ENCODE measurements at regions not wholly inside any gene's neighbourhood (a gene's known extent, or its start where the extent isn't known, plus 50 kb on each side); places are given as distances from the start of the nearest gene placed in this dataset.
"Not testable (repeated sequence)": the region's sequence is repeated elsewhere in the genome, so short reads cannot be mapped to it uniquely, and the experiment has no call there.

DNA sequence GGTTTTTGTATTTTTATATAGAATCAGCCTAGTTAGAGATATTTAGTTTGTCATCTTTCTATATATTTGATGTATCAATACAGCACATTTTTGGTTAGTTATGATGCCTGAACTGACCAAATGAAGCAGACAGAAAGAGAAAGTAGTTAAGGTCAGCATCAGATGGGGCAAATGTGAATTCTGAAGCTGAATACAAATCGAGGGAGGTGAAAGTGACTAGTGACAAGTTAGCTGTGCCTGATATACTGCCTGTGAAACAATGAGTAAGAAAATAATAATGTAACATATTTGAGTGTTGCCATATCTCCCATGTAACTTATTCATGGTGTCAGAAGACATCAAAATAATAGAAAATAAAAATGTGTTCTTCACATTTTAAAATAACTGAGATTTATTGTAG, 680.3 kb upstream of the SEMA6D start:
- no peak for DNase-seq (ENCODE audit: low read depth in 1 of 2, low spot score in 1 of 2)

DNA sequence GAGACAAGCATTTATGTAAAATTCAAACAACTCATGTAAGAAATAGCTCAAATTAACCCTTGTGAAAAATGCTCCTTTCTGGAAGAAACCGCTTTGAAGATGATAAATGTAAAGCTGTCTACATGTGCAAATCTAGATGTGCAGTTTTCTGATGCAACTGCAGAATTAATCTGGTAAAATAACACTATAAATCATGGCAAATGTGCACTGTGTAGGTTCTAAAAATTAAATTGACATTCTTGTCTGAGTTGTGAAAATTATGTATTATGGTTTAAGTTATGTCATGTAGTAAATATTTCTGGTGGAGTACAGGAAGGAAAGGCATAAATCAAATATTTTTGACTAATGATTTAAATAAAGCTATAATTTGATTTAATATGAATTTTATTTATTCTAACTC, 678.1 kb upstream of the SEMA6D start:
- no peak for DNase-seq (ENCODE audit: low read depth in 1 of 2, low spot score in 1 of 2)

DNA sequence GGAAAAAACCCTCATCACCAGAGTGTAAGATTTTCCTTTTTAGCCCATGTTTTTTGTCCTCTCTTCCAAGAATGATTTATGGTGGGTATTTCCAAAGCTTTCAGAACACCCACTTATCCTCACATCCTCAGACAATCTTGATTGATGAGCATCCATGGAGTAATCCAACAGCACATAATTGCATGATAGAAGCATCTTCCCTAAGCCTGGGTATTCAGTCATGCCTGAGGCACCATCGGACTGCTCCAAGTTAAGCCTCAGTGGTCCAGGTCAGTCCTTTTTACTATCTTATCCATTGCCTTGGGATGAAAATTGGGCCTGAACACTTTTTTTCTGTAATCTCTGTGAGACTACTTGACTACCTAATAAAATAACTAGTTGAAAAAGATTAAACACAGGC, 676.0 kb upstream of the SEMA6D start:
- no peak for DNase-seq (ENCODE audit: low read depth in 1 of 2, low spot score in 1 of 2)

DNA sequence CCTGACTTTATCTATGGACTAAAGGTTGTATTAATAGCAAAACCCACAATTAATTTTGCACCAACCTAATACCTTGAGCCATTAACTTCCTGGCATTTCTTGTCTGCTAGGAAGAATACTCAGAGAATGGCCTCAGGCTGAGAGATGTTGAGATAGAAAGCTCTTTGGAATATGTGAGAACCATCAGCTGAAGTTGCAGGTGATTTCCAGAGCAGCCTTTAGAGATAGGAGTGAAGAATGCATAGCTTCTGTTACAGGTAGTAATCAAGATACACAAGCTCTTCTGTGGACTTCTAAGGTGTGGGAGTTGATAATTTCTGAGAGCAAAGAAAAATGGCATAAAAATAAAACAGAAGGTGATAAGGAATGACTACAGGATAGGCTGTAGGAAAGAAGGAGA, 669.3 kb upstream of the SEMA6D start:
- not testable (repeated sequence) for DNase-seq (ENCODE audit: low read depth in 1 of 2, low spot score in 1 of 2)

DNA sequence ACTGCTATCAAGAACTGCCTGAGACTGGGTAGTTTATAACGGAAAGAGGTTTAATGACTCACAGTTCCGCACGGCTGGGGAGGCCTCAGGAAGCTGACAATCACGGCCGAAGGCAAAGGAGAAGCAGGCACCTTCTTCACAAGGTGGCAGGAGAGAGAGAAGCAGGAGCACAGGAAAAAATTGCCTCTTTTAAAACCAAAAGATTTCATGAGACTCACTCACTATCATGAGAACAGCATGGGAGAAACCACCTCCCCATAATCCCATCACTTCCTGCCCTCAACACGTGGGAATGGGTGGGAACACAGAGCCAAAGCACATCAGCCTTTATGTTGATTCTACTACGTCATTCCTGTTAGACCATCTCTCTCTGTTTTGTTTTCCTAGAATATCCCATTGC, 650.9 kb upstream of the SEMA6D start:
- DNase-seq (ENCODE audit: low read depth in 1 of 2, low spot score in 1 of 2), result no peak

DNA sequence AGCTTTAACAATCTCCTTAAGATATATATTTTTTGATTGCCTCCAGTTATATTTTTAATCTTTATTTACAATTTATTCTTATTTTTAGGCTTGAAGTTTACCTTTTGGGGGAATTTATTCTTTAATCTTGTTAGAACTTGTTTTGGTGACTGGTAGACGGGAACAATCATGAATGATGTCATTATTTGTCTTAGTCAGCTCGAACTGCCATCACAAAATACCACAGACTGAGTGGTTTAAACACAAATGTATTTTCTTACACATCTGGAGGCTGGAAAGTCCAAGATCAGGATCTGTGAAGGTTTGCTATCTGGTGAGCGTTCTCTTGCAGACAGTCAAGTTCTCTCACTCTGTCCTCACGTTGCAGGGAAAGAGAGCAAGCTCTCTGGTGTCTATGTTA, 639.5 kb upstream of the SEMA6D start:
- not testable (repeated sequence) for DNase-seq (ENCODE audit: low read depth in 1 of 2, low spot score in 1 of 2)

DNA sequence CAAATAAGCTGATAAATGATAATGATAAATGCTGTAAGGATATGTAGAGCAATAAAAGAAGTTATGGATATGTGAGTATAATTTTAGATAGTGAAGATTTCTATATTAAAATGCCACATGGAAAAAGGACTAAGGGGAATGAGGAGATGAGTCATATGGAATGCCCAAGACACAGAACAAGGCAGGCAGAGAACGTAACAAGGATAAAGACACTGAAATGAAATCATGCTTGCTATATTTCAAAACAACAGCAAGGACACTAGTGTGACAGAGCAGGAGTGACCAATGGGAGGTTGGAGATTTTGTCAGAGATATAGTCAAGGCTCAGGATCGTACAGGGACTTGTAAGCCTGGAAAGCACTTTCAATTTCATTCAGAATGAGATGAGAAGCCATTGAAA, 621.5 kb upstream of the SEMA6D start:
- no peak for DNase-seq (ENCODE audit: low read depth in 1 of 2, low spot score in 1 of 2)

DNA sequence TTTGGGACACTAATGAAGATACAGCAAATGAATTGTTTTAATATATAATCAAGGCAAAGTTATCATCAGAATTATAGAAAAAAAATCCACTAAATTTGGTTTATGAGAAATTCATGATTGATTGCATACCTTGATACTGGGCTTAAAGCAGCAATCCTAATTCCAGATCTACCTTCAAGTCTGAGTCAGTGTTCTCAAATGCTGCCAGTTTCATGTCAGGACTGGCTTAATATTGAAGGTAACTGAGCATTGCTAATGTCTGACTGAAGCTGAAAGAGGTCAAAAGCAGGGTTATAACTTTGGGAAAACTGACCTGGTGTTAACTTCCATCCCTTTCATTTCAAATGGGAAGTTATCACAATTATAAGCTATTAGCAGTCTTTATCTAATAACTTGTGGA, 618.8 kb upstream of the SEMA6D start:
- not testable (repeated sequence) for DNase-seq (ENCODE audit: low read depth in 1 of 2, low spot score in 1 of 2)

DNA sequence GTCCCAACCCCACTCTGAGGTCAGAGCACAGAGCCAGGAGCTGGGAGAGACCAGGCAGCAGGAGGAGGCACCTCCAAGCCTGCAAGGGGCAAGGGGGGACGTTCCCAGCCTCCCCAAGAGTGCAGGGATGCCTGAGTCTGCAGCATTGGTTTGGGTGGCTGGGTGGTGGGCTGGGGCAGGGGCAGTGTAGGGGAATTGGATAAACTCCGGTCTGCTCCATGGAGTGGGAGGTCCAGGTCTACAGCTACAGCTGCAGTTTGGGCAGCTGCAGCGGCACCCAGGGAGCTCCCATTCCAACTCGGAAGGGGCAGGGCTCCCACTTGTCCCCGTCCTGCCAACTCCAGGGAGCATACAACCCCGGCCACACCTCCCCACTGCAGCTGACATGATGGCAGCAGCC, 617.5 kb upstream of the SEMA6D start:
- not testable (repeated sequence) for DNase-seq (ENCODE audit: low read depth in 1 of 2, low spot score in 1 of 2)

DNA sequence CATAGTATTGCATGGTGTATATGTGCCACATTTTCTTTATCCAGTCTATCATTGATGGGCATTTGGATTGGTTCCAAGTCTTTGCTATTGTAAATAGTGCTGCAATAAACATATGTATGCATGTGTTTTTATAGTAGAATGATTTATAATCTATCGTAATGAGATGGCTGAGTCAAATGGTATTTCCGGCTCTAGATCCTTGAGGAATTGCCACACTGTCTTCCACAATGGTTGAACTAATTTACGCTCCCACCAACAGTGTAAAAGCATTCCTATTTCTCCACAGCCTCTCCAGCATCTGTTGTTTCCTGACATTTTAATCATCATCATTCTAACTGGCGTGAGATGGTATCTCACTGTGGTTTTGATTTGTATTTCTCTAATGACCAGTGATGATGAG, 608.5 kb upstream of the SEMA6D start:
- DNase-seq (ENCODE audit: low read depth in 1 of 2, low spot score in 1 of 2), result not testable (repeated sequence)

DNA sequence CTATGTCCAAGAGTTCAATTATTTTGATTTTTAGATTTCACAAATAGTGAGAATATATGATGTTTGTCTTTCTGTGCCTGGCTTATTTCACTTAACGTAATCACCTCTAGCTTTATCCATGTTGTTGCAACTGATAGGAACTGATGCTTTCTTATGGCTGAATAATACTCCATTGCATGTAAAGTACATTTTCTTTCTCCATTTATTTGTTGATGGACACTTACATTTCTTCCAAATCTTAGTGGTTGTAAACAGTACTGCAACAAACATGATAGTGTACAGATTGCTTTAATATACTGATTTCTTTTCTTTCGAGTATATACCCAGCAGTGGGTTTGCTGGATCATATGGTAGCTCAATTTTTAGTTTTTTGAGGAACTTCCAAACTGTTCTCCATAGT, 600.6 kb upstream of the SEMA6D start:
- DNase-seq (ENCODE audit: low read depth in 1 of 2, low spot score in 1 of 2), result no peak

DNA sequence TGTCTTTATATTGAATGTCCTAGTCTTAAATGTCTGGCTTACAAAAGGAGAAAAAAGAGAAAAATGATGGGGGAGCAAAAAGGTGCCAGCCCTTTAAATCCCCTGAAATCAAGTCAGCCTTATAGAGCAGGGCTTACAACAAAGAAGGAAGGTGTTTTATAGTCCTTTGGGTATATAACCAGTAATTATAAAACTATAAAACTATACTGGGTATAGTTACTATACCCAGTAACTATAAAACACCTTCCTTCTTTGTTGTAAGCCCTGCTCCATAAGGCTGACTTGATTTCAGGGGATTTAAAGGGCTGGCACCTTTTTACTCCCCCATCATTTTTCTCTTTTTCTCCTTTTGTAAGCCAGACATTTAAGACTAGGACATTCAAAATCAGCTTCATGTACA, 598.0 kb upstream of the SEMA6D start:
- DNase-seq (ENCODE audit: low read depth in 1 of 2, low spot score in 1 of 2), result no peak

DNA sequence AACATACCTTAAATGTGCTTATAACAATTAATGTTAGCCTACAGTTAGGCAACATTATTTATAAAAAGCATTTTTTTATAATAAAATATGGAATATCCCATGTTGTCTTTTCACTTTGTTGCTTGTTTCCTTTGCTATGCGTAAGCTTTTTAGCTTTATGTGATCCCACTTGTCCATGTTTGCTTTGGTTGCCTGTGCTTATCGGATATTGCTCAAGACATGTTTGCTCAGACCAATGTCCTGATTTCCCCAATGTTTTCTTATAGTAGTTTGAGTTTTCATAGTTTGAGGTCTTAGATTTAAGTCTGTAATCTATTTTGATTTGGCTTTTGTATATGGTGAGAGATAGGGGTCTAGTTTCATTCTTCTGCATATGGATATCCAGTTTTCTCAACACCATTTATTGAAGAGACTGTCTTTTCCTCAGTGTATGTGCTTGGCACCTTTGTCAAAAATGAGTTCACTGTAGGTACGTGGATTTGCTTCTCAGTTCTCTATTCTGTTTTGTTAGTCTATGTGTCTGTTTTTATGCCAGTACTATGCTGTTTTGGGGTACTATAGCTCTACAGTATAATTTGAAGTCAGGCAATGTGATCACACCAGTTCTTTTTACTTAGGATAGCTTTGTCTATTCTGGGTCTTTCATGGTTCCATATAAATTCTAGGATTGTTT, 592.7 kb upstream of the SEMA6D start:
- no peak for DNase-seq (ENCODE audit: low read depth in 1 of 2, low spot score in 1 of 2)

DNA sequence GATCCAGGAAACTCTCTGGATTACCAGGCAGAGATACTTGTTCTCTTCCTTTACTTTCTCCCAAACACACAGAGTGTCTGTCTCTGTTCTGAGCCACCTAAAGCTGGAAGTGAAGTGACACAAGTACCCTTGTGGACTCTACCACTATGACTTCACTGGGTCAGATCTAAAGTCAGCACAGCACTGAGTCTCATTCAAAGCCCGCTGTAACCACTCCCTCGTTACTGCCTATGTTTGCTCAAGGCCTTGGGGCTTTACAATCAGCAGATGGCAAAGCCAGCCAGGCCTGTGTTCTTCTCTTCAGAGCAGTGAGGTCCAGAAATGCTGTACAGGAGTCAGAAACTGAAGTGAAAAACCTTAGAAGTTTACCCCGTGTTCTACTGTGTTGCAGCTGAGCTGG, 588.3 kb upstream of the SEMA6D start:
- no peak for DNase-seq (ENCODE audit: low read depth in 1 of 2, low spot score in 1 of 2)

DNA sequence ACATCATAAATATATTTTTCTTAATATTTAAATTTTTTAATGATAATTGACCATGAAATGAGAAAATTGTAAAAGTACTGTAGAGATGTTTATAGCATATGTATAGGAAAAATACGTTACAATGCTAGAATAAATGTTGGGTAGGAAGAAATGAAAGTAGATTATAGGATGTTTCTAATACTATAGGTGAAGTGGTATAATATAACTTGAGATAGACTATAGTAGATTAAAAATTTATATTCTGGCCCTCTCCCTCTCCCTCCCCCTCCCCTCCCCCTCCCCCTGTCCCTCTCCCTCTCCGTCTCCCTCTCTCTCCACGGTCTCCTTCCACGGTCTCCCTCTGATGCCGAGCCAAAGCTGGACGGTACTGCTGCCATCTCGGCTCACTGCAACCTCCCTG, 585.9 kb upstream of the SEMA6D start:
- DNase-seq (ENCODE audit: low read depth in 1 of 2, low spot score in 1 of 2), result not testable (repeated sequence)

DNA sequence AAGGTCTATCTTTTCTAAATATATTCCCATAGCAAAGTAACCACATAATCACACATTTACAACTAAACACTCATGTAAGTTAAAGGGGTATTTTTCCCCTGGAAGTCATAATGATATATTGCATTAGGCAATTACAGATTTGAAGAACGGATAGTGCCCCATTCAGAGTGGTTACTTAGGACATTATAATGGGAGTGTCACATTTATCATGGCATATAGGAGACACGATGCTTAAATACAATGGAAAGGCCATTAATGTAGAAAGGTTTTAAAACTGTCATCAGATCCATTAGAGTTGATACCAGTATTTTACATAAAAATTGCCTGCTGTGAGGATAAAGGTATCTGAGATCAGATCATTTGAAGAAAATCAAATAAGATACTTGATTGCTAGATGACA, 582.0 kb upstream of the SEMA6D start:
- DNase-seq (ENCODE audit: low read depth in 1 of 2, low spot score in 1 of 2), result no peak

DNA sequence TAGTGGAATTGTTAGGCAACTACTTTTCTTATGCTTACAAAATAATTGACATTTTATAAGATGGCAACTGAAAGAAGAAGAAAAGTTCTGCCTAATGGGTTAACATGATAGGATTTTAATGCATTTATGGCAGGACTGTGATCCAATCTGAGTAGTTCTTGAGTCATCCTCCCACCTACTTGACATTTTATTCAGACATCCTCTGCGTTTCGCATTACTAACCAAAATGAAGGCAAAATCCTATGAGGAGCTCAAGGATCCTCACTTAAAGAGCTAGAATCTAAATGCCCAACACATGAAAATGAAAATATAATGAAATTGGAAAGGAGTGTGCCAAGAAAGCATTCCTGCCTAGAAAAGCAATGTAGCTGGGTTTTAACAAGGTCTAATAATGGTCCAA, 581.1 kb upstream of the SEMA6D start:
- no peak for DNase-seq (ENCODE audit: low read depth in 1 of 2, low spot score in 1 of 2)

DNA sequence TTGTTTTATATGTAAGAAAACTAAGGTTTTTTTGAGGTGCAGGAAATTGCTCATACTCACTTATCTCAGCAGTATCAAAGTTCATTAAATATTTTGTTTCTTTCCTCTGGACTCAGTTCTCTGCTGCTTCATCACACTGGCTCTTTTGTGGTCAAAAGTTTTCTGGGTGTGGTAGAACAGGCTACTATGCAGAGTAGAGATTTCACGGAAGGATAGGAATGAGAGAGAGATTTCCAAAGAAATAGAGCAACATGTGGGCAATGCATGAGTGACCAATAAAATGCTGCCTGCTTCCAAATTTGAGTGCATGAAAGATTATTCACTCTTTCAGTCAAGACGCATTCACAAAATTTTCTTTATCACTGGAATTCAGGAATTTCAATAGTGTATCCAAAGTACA, 577.3 kb upstream of the SEMA6D start:
- DNase-seq (ENCODE audit: low read depth in 1 of 2, low spot score in 1 of 2), result no peak

DNA sequence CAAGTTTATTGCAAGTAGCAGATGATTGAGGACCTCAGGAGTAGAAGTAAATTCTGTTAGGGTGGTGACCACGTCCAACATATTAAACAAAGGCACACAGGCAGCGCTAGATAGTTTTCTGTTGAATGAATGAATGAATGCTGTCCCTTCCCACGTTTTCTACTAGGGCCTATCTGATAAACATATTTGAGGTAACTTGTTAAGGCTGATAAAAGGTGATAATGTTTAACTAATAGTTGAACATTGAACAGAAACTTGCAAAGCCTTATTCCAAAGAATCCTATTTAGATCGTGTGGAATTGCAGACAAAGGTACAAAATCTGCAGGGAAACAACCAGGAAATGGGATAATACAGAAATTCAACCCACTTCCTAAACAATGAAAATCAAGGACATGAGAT, 559.5 kb upstream of the SEMA6D start:
- no peak for DNase-seq (ENCODE audit: low read depth in 1 of 2, low spot score in 1 of 2)

DNA sequence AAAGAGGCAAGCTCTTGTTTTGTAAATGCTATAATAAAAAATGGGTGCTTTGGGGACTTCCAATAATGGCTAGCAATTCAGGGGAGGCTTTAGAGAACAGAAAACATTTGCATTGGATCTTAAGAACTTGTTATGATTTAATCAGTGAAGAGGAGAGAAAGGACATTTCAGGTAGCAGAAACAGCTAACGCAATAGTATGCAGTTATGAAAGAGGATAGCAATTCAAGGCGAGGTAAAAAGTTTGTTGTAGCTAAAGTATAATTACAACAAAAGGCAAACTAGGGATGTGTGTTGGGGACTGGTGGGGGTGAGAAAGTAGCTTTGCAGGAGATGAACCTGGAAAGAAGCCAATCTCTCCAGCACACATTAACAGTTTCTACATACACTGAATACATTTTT, 558.7 kb upstream of the SEMA6D start:
- DNase-seq (ENCODE audit: low read depth in 1 of 2, low spot score in 1 of 2), result no peak

DNA sequence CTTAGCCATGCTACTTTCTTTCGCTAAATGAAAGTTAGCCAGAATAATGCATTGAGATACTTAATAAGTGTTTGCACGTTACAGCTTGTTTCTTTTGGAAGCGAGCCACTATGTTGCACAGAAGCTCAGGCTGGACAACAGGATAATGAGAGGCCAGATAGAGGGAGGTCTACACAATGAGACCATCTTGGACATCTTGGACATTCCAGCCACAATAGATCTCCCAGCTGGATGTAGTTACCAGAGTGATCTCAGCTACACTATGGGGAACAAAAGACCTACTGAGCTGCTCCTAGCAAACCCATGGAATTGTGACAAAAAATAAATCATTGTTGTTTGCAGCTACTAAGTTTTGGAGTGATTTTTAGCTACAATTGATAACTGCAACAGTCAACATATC, 540.1 kb upstream of the SEMA6D start:
- no peak for DNase-seq (ENCODE audit: low read depth in 1 of 2, low spot score in 1 of 2)

DNA sequence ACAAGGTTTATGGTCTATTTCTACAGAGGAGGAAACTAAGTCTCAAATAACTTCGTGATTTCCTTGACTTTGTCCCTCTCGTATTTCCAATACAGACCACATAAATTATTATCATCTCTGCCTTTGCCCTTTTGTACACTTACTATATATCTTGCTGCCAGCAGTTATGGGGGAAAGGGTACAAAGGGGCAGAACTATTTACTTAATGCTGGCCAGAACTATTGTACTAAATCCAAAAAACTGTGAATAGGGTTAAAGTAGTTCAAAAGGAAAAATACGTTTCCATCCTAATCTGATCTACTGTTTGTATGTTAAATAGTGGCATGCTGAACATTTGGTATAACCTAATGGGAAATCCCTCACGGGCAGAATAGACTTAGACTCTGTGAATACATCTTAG, 537.3 kb upstream of the SEMA6D start:
- DNase-seq (ENCODE audit: low read depth in 1 of 2, low spot score in 1 of 2), result no peak

DNA sequence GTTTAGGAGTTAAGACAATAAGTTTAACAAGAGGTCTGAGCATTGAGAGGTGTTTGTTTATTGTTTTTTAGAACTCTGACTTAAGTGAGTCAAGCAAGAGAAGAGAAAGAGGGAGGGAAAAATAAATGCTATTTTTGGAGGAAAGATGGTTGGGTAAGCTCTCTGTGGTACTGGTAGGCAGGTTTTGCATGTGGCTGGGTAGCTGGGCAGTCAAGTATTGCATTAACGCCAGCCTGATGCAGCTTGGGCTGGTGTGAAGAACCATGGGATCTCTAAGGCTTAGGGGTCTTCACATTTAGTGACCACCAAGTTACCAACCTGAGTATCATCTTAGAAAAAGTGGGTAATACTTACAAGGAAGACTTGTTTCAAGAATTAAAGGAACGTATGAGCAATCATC, 534.5 kb upstream of the SEMA6D start:
- DNase-seq (ENCODE audit: low read depth in 1 of 2, low spot score in 1 of 2), result no peak
